ENCODE measurements at regions not wholly inside any gene's neighbourhood (a gene's known extent, or its start where the extent isn't known, plus 50 kb on each side); places are given as distances from the start of the nearest gene placed in this dataset.
"Not testable (repeated sequence)": the region's sequence is repeated elsewhere in the genome, so short reads cannot be mapped to it uniquely, and the experiment has no call there.

- TF ChIP-seq CTCF (conservative IDR thresholded peaks at IDR 0.05): no peak
- no peak overlapping the region for H3K27ac ChIP-seq
Observed at GRCh38 chr18:39149211-39149806, 1583.7 kb upstream of the CELF4 start.

- no peak overlapping the region for H3K27ac ChIP-seq
- TF ChIP-seq CTCF (conservative IDR thresholded peaks at IDR 0.05): no peak
Observed at GRCh38 chr18:39134255-39134654, 1568.7 kb upstream of the CELF4 start.

GRCh38 chr18:39127538-39127937 is 1561.9 kb upstream of the CELF4 start:
- H3K27ac ChIP-seq: not testable (repeated sequence)

- no peak for TF ChIP-seq CTCF (conservative IDR thresholded peaks at IDR 0.05)
- no peak overlapping the region for H3K27ac ChIP-seq
Observed at GRCh38 chr18:39113790-39114189, 1548.2 kb upstream of the CELF4 start.

GRCh38 chr18:39105104-39105503 is 1539.5 kb upstream of the CELF4 start:
- no peak overlapping the region for H3K27ac ChIP-seq
- TF ChIP-seq CTCF (conservative IDR thresholded peaks at IDR 0.05): no peak

- no peak overlapping the region for H3K27ac ChIP-seq
- TF ChIP-seq CTCF (conservative IDR thresholded peaks at IDR 0.05): no peak
Observed at GRCh38 chr18:39072970-39073369, 1507.4 kb upstream of the CELF4 start.

GRCh38 chr18:39062426-39062825 is 1496.8 kb upstream of the CELF4 start:
- H3K27ac ChIP-seq: no peak overlapping the region
- TF ChIP-seq CTCF (conservative IDR thresholded peaks at IDR 0.05): no peak

GRCh38 chr18:39058386-39059000 is 1492.9 kb upstream of the CELF4 start:
- no peak overlapping the region for H3K27ac ChIP-seq
- no peak for TF ChIP-seq CTCF (conservative IDR thresholded peaks at IDR 0.05)

Data from VCaP (cell line).